Liver (tissue), 8 donors: ENCODE measurements at regions not wholly inside any gene's neighbourhood (a gene's known extent, or its start where the extent isn't known, plus 50 kb on each side); places are given as distances from the start of the nearest gene placed in this dataset.

Experiments
- DNase-seq: peaks from one replicate; pipeline ENCODE4 v3.0.0-alpha.2; 2017; ENCODE audit warnings: low spot score
- H3K27ac ChIP-seq, 2 donors: one replicate each; pipeline ENCODE4 v1.7.0; 2013; ENCODE audit warnings: inconsistent platforms in 2 of 2, low read length in 2 of 2, control low read depth in 1 of 2, low read depth in 1 of 2, mild to moderate bottlenecking in 1 of 2
- H3K27me3 ChIP-seq, 4 donors: one replicate each; pipeline versions ENCODE4 v1.6.1 to v1.7.0; 2013; ENCODE audit warnings: low read length in 3 of 4, inconsistent platforms in 1 of 4, mild to moderate bottlenecking in 1 of 4, moderate library complexity in 1 of 4; ENCODE audit not compliant: control insufficient read depth in 4 of 4, insufficient read depth in 4 of 4
- H3K36me3 ChIP-seq, 4 donors: one replicate each; pipeline versions ENCODE4 v1.6.1 to v1.7.0; 2013; ENCODE audit warnings: low read length in 3 of 4, mild to moderate bottlenecking in 3 of 4, low read depth in 1 of 4, moderate library complexity in 1 of 4; ENCODE audit not compliant: control insufficient read depth in 4 of 4, insufficient read depth in 3 of 4
- H3K4me1 ChIP-seq, 4 donors: one replicate each; pipeline versions ENCODE4 v1.6.1 to v1.7.0; 2013; ENCODE audit warnings: low read length in 3 of 4, mild to moderate bottlenecking in 3 of 4, moderate library complexity in 1 of 4; ENCODE audit not compliant: control insufficient read depth in 4 of 4, insufficient read depth in 4 of 4
- H3K4me3 ChIP-seq, 3 donors: one replicate each; pipeline versions ENCODE4 v1.6.1 to v1.7.0; 2013; ENCODE audit warnings: low read length in 3 of 3, control low read depth in 1 of 3, low read depth in 1 of 3, mild to moderate bottlenecking in 1 of 3
- H3K9ac ChIP-seq, 2 donors: one replicate each; pipeline ENCODE4 v1.7.0; 2013; ENCODE audit warnings: low read length in 2 of 2, mild to moderate bottlenecking in 2 of 2, moderate library complexity in 2 of 2, control low read depth in 1 of 2, low read depth in 1 of 2
- H3K9me3 ChIP-seq, 4 donors: one replicate each; pipeline versions ENCODE4 v1.6.1 to v1.7.0; 2013; ENCODE audit warnings: low read length in 3 of 4; ENCODE audit not compliant: control insufficient read depth in 4 of 4
- ATF3 ChIP-seq: IDR thresholded peaks from 2 replicates; pipeline ENCODE4 v1.6.1; 2016; ENCODE audit warnings: antibody characterized with exemption
- CTCF ChIP-seq: fragments of 150-350 bp; IDR thresholded peaks from 2 replicates; pipeline ENCODE4 v1.5.1; 2017; ENCODE audit warnings: improper control_type of control experiment, low read depth, low read length; ENCODE audit not compliant: missing input control
- EGR1 ChIP-seq, 2 donors: IDR thresholded peaks; 2 replicates each; pipeline ENCODE4 v1.6.1; 2016 to 2018; ENCODE audit warnings: antibody characterized with exemption in 2 of 2, low read depth in 2 of 2
- FOXA1 ChIP-seq: IDR thresholded peaks from 2 replicates; pipeline ENCODE4 v1.6.1; 2016; ENCODE audit warnings: antibody characterized with exemption
- FOXA2 ChIP-seq: IDR thresholded peaks from 2 replicates; pipeline ENCODE4 v1.6.1; 2016; ENCODE audit warnings: antibody characterized with exemption
- GABPA ChIP-seq, 2 donors: IDR thresholded peaks in 1 of 2; conservative IDR thresholded peaks in 1 of 2; 2 replicates each; pipeline ENCODE4 v1.6.1; 2016; ENCODE audit warnings: antibody characterized with exemption in 2 of 2, mild to moderate bottlenecking in 1 of 2, moderate library complexity in 1 of 2
- HNF4A ChIP-seq, 2 donors: conservative IDR thresholded peaks; 2 replicates each; pipeline ENCODE4 v1.6.1; 2016; ENCODE audit warnings: antibody characterized with exemption in 2 of 2, mild to moderate bottlenecking in 2 of 2
- HNF4G ChIP-seq: IDR thresholded peaks from 2 replicates; pipeline ENCODE4 v1.6.1; 2016; ENCODE audit warnings: antibody characterized with exemption
- JUND ChIP-seq, 2 donors: IDR thresholded peaks; 2 replicates each; pipeline ENCODE4 v1.6.1; 2016; ENCODE audit warnings: antibody characterized with exemption in 2 of 2
- MAX ChIP-seq: IDR thresholded peaks from 2 replicates; pipeline ENCODE4 v1.6.1; 2016; ENCODE audit warnings: antibody characterized with exemption
- NR2F2 ChIP-seq: IDR thresholded peaks from 2 replicates; pipeline ENCODE4 v1.6.1; 2016; ENCODE audit warnings: antibody characterized with exemption
- RAD21 ChIP-seq, 2 donors: IDR thresholded peaks; 2 replicates each; pipeline ENCODE4 v1.6.1; 2016; ENCODE audit warnings: antibody characterized with exemption in 2 of 2, mild to moderate bottlenecking in 2 of 2
- REST ChIP-seq: IDR thresholded peaks from 2 replicates; pipeline ENCODE4 v1.6.1; 2016; ENCODE audit warnings: antibody characterized with exemption, mild to moderate bottlenecking
- RXRA ChIP-seq, 2 donors: IDR thresholded peaks; 2 replicates each; pipeline ENCODE4 v1.6.1; 2017 to 2018; ENCODE audit warnings: antibody characterized with exemption in 2 of 2, mild to moderate bottlenecking in 1 of 2
- SP1 ChIP-seq: IDR thresholded peaks from 2 replicates; pipeline ENCODE4 v1.6.1; 2018; ENCODE audit warnings: antibody characterized with exemption, mild to moderate bottlenecking
- TAF1 ChIP-seq: conservative IDR thresholded peaks from 2 replicates; pipeline ENCODE4 v1.6.1; 2016; ENCODE audit warnings: antibody characterized with exemption, mild to moderate bottlenecking
- YY1 ChIP-seq: IDR thresholded peaks from 2 replicates; pipeline ENCODE4 v1.6.1; 2016; ENCODE audit warnings: antibody characterized with exemption, mild to moderate bottlenecking
- WGBS: extraction: QIAGEN DNeasy Blood & Tissue Kit; methylation state at CpG from one replicate; pipeline ENCODE4 v1.1.7; 2013; 5-methylcytosine and 5-hydroxymethylcytosine counted together
- donor health status: healthy.
- donor health status: healthy.
- donor health status: healthy.
- donor health status: healthy.
- donor health status: healthy.

DNA sequence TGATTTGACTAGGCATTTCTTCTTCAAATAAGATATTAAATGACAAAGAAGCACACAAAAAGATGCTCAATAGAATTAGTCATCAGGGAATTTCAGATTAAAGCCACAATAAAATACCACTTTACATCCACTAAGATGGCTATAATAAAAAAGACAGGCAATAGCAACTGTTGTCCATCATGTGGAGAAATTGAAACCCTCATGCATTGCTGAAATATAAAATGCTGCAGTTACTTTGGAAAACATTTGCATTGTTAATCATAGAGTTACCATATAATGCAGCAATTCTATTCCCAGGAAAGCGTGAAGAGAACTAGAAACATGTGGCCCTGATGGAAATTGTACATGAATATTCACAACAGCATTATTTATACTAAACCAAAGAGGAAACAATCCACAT lies 605.5 kb upstream of the SLITRK1 start (continued):
- TF ChIP-seq TAF1 (no peak), CTCF (no peak), HNF4A (conservative IDR thresholded peaks at IDR 0.05) (no peak), EGR1 (IDR thresholded peaks at IDR 0.05; ENCODE audit: low read depth in 2 of 2) (no peak)

DNA sequence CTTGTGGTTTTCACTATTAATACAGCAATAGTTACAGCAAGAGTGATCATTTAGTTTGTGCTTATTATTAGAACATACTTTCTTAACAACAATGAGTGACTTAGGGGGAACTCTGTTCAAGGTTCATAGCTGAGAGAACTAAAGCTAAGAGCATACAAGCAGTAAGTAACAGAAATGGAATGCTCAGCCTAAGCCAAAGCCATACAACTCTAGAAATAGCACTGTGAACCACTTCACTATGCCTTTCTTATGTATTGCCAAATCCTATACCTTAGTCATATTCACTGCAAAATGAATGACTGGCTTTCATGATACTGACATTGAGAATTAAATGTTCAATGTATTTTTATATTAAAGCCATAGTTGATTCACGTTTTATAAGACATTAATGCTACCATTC lies 599.7 kb upstream of the SLITRK1 start:
- H3K4me1 ChIP-seq, result no peaks in the 10 kb centered on the region
- no peak overlapping the region for H3K27ac ChIP-seq
- H3K4me3 ChIP-seq, result no peak overlapping the region
- no peaks in the 10 kb centered on the region for H3K36me3 ChIP-seq
- TF ChIP-seq JUND (IDR thresholded peaks at IDR 0.05), result no peak
- H3K9ac ChIP-seq, result no peak overlapping the region
- no peaks in the 10 kb centered on the region for H3K9me3 ChIP-seq
- WGBS, result 50% methylated on average over 1 of the region's 1 CpG
- DNase-seq, result no peak
- no peaks in the 10 kb centered on the region for H3K27me3 ChIP-seq

GRCh38 chr13:84479656-84480055 lies 597.4 kb upstream of the SLITRK1 start:
- Histone ChIP-seq H3K27ac (no peak overlapping the region), H3K4me3 (no peak overlapping the region), H3K4me1 (no peaks in the 10 kb centered on the region), H3K9ac (no peak overlapping the region), H3K27me3 (no peaks in the 10 kb centered on the region), H3K36me3 (no peaks in the 10 kb centered on the region), H3K9me3 (no peaks in the 10 kb centered on the region)
- TF ChIP-seq HNF4G (no peak), ATF3 (no peak), TAF1 (no peak), MAX (no peak), EGR1 (IDR thresholded peaks at IDR 0.05; ENCODE audit: low read depth in 2 of 2) (no peak), RXRA (IDR thresholded peaks at IDR 0.05) (no peak), GABPA (IDR thresholded peaks at IDR 0.05 in 1 of 2, conservative IDR thresholded peaks at IDR 0.05 in 1 of 2) (no peak), CTCF (no peak), YY1 (no peak), REST (no peak), NR2F2 (no peak), SP1 (no peak), FOXA1 (no peak), FOXA2 (no peak), RAD21 (IDR thresholded peaks at IDR 0.05) (no peak)
- 83% methylated on average over 1 of the region's 1 CpG for WGBS
- DNase-seq, result no peak
